HUES6 (cell line): ENCODE measurements at regions not wholly inside any gene's neighbourhood (a gene's known extent, or its start where the extent isn't known, plus 50 kb on each side); places are given as distances from the start of the nearest gene placed in this dataset.

Source experiments
- H3K27ac ChIP-seq: 2 replicates; pipeline ENCODE4 v1.7.0; 2013; ENCODE audit warnings: low read depth, mild to moderate bottlenecking, low read length, inconsistent platforms
- H3K27me3 ChIP-seq: 2 replicates; pipeline ENCODE4 v1.6.1; 2013; ENCODE audit warnings: low read length; ENCODE audit not compliant: control insufficient read depth, insufficient read depth
- H3K36me3 ChIP-seq: 2 replicates; pipeline ENCODE4 v1.6.1; 2013; ENCODE audit warnings: low read length; ENCODE audit not compliant: control insufficient read depth, insufficient read depth
- H3K4me1 ChIP-seq: 2 replicates; pipeline ENCODE4 v1.6.1; 2013; ENCODE audit warnings: low read length; ENCODE audit not compliant: control insufficient read depth, insufficient read depth
- H3K4me3 ChIP-seq: 2 replicates; pipeline ENCODE4 v1.5.1; 2013; ENCODE audit warnings: low read depth, low read length
- H3K9ac ChIP-seq: one replicate; pipeline ENCODE4 v1.6.1; 2013; ENCODE audit warnings: mild to moderate bottlenecking, low read length
- H3K9me3 ChIP-seq: 2 replicates; pipeline ENCODE4 v1.6.1; 2013; ENCODE audit warnings: low read depth, low read length; ENCODE audit not compliant: control insufficient read depth, insufficient read depth

- Histone ChIP-seq H3K27me3 (no peaks in the 10 kb centered on the region), H3K4me1 (no peaks in the 10 kb centered on the region), H3K9me3 (peaks cover 14% of the 10 kb centered on the region; the same call in 1 of the 2 replicates), H3K36me3 (no peaks in the 10 kb centered on the region), H3K27ac (no peak overlapping the region), H3K9ac (no peak overlapping the region), H3K4me3 (no peak overlapping the region)
Observed at GRCh38 chr3:76552653-76553052, 487.2 kb upstream of the ROBO2 start.

DNA sequence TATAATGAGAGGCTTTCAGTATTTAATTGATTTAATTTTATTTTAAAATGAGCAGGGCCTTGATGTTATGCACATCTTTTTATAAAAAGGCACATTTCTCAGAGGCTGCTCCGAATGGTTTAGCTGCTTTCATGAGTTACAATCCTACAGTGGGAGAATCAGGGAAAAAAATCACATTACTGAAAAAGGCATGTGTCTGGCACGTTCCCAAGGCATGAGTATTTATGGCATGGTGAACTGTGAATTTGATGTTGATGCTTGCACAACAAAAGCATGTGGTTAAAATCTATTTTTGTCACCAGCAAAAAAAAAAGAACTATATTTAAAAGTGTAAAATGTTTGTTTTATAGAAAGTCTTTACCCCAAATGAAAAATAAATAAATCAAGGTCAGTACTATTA, 485.2 kb upstream of the ROBO2 start:
- Histone ChIP-seq H3K4me1 (no peaks in the 10 kb centered on the region), H3K27me3 (no peaks in the 10 kb centered on the region), H3K4me3 (no peak overlapping the region), H3K9me3 (peaks cover 14% of the 10 kb centered on the region; the same call in 1 of the 2 replicates), H3K27ac (no peak overlapping the region), H3K36me3 (no peaks in the 10 kb centered on the region), H3K9ac (no peak overlapping the region)

DNA sequence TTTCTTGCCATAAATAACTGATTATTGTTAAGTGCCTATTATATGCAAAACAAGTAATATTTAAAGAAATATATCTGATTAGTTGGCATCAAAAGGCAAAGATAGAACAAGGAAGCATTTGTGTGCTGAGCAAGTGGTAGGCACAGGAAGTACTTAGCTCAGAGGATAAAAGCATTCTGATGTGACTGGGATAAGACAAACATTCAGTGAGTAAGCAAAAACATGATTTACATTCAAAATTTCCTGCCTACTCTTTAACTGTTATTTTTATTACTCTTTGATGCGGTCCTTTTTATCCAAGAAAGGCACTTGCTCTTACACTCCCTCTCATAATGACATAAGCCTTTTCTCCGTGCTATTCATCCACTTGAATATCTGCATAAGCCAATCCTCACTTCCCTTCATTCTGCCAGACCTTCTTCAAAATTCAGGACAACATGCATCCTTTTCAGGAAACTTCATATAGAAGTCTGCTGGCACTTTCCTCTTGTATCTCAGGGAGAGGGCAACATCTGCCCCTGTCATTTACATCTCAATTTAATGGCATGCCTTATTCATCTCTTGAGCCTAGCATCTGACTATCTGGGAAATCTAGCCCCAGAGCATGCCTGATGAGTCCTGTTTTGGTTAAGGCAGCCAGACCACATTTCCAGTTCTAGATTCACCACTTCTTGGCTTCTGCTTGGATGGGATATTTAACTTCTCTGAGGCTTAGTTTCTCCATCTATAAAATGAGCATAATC, 478.2 kb upstream of the ROBO2 start:
- Histone ChIP-seq H3K36me3 (no peaks in the 10 kb centered on the region), H3K9ac (no peak overlapping the region), H3K27ac (no peak overlapping the region), H3K4me1 (peaks cover 12% of the 10 kb centered on the region), H3K9me3 (no peaks in the 10 kb centered on the region), H3K27me3 (no peaks in the 10 kb centered on the region), H3K4me3 (no peak overlapping the region)

DNA sequence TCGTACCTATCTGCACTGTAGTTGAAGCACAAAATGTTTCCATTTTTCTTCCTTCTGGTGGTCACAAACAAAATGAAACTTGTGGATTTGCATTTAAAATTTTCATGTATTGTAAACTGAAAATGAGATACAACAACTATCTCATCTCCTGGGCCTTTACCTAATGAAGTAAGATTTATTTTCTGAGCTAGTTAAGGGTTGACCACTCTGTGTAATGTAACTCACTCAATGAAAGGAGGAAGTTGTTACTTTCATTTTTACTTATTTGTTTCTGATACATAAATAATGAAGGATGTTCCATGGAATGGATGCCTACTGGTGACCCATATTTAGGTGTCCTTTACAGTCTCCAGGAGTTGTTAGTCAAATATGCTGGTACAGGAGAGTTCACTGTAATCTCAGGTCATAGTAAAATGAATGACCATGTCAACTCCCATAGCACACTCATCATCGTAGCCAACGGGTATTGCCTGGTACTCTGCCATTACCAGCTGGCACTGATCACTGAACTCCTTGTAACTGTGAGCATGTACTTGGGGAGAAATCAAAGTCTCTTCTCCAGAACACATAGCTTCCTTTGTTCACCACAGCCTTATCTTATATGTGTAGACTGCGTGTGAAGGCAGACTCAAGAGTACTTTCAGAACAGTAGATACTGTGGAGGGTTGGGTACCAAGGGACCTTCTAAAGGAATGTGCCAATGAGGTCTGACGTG, 474.2 kb upstream of the ROBO2 start:
- peaks cover 12% of the 10 kb centered on the region for H3K4me1 ChIP-seq
- no peaks in the 10 kb centered on the region for H3K9me3 ChIP-seq
- H3K4me3 ChIP-seq = no peak overlapping the region
- H3K27me3 ChIP-seq = no peaks in the 10 kb centered on the region
- H3K36me3 ChIP-seq = no peaks in the 10 kb centered on the region
- no peak overlapping the region for H3K27ac ChIP-seq
- no peak overlapping the region for H3K9ac ChIP-seq

GRCh38 chr3:76566211-76566534, 473.7 kb upstream of the ROBO2 start:
- peaks cover 11% of the 10 kb centered on the region for H3K4me1 ChIP-seq
- no peak overlapping the region for H3K4me3 ChIP-seq
- no peak overlapping the region for H3K9ac ChIP-seq

GRCh38 chr3:76566904-76567303, 473.0 kb upstream of the ROBO2 start:
- Histone ChIP-seq H3K36me3 (no peaks in the 10 kb centered on the region), H3K27me3 (no peaks in the 10 kb centered on the region), H3K9me3 (no peaks in the 10 kb centered on the region), H3K27ac (no peak overlapping the region), H3K4me1 (peaks cover 4% of the 10 kb centered on the region), H3K4me3 (no peak overlapping the region), H3K9ac (no peak overlapping the region)

More at GRCh38 chr3:76566211-76566534, 473.7 kb upstream of the ROBO2 start:
- H3K27me3 ChIP-seq = no peaks in the 10 kb centered on the region
- no peak overlapping the region for H3K27ac ChIP-seq
- H3K9me3 ChIP-seq = no peaks in the 10 kb centered on the region
- no peaks in the 10 kb centered on the region for H3K36me3 ChIP-seq

DNA sequence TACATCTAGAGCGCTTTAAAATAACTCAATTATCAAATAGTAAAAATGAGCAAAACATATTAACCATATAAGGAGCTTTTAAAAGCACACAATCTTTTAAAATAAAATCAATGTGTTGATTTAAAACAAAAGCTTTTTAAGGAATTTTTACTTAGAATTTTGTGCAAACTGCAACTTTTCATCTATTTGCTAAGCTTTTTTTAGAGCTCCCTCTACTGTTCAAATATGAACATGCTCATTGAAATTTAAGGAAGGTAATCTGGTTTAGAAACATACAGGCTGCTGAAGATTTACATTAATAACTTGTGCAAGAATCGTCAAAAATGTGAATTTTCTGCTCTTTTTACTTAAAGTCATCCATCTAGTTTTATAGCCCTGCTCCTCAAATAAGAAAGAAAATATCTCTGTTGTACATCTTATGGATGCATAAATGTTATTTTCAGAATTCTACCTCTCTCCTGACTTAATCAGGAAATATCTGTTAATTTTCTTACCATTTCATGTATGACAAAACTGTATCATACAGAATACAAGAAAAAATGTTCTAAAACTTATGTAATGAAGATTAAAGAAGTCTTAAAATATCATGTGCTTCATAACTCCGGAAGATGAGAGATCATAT, 469.4 kb upstream of the ROBO2 start:
- no peaks in the 10 kb centered on the region for H3K9me3 ChIP-seq
- no peak overlapping the region for H3K4me3 ChIP-seq
- H3K27me3 ChIP-seq = no peaks in the 10 kb centered on the region
- H3K36me3 ChIP-seq = no peaks in the 10 kb centered on the region
- no peaks in the 10 kb centered on the region; the same call in 1 of the 2 replicates for H3K4me1 ChIP-seq
- no peak overlapping the region for H3K27ac ChIP-seq
- H3K9ac ChIP-seq = no peak overlapping the region

- H3K27me3 ChIP-seq = no peaks in the 10 kb centered on the region
- no peak overlapping the region for H3K9ac ChIP-seq
- H3K27ac ChIP-seq = no peak overlapping the region
- H3K36me3 ChIP-seq = no peaks in the 10 kb centered on the region
- H3K4me3 ChIP-seq = no peak overlapping the region
- no peaks in the 10 kb centered on the region for H3K9me3 ChIP-seq
- H3K4me1 ChIP-seq = no peaks in the 10 kb centered on the region; the same call in 1 of the 2 replicates
Observed at GRCh38 chr3:76576201-76576600, 463.7 kb upstream of the ROBO2 start.

- Histone ChIP-seq H3K27ac (no peak overlapping the region), H3K4me1 (no peaks in the 10 kb centered on the region), H3K36me3 (no peaks in the 10 kb centered on the region), H3K9ac (no peak overlapping the region), H3K27me3 (no peaks in the 10 kb centered on the region), H3K9me3 (no peaks in the 10 kb centered on the region), H3K4me3 (no peak overlapping the region)
Observed at GRCh38 chr3:76582098-76582497, 457.8 kb upstream of the ROBO2 start.

GRCh38 chr3:76582632-76583378, 457.1 kb upstream of the ROBO2 start:
- Histone ChIP-seq H3K4me1 (no peaks in the 10 kb centered on the region), H3K4me3 (no peak overlapping the region), H3K9me3 (no peaks in the 10 kb centered on the region), H3K27me3 (no peaks in the 10 kb centered on the region), H3K9ac (no peak overlapping the region), H3K27ac (no peak overlapping the region), H3K36me3 (no peaks in the 10 kb centered on the region)
